ENCODE measurements at regions not wholly inside any gene's neighbourhood (a gene's known extent, or its start where the extent isn't known, plus 50 kb on each side); places are given as distances from the start of the nearest gene placed in this dataset.

GRCh38 chr6:106761160-106761559 lies 131.8 kb downstream of the QRSL1 start:
- Histone ChIP-seq H3K9me3 (no peaks in the 10 kb centered on the region), H3K4me1 (no peaks in the 10 kb centered on the region), H3K36me3 (ENCODE audit: control insufficient read depth, insufficient read depth, low read length) (no peaks in the 10 kb centered on the region), H3K4me3 (ENCODE audit: low read depth, low read length) (no peak overlapping the region), H3K27me3 (replicated peaks; ENCODE audit: control insufficient read depth, insufficient read depth, low read length) (no peaks in the 10 kb centered on the region)
- no peaks in the 10 kb centered on the region for H3K36me3 Mint-ChIP-seq (ENCODE audit: insufficient read depth, unreplicated experiment)
- POLR2A ChIA-PET = no interaction called here
- peaks cover 17% of the 10 kb centered on the region for H3K9me3 Mint-ChIP-seq (ENCODE audit: unreplicated experiment)
- intact Hi-C loops (cut with micrococcal nuclease; ENCODE audit: unreplicated experiment) = no loop called here
- H3K27me3 Mint-ChIP-seq (ENCODE audit: insufficient read depth, unreplicated experiment) = no peaks in the 10 kb centered on the region
- DNase-seq = no peak
- H3K4me3 Mint-ChIP-seq (ENCODE audit: unreplicated experiment) = no peak overlapping the region
- no TSS peak for BruUV-seq (replicated peaks)
- H3K27ac Mint-ChIP-seq (ENCODE audit: unreplicated experiment) = no peak overlapping the region
- H3K4me1 Mint-ChIP-seq (ENCODE audit: low read depth, unreplicated experiment) = peaks cover 11% of the 10 kb centered on the region
- TF ChIP-seq, protein P1, sequence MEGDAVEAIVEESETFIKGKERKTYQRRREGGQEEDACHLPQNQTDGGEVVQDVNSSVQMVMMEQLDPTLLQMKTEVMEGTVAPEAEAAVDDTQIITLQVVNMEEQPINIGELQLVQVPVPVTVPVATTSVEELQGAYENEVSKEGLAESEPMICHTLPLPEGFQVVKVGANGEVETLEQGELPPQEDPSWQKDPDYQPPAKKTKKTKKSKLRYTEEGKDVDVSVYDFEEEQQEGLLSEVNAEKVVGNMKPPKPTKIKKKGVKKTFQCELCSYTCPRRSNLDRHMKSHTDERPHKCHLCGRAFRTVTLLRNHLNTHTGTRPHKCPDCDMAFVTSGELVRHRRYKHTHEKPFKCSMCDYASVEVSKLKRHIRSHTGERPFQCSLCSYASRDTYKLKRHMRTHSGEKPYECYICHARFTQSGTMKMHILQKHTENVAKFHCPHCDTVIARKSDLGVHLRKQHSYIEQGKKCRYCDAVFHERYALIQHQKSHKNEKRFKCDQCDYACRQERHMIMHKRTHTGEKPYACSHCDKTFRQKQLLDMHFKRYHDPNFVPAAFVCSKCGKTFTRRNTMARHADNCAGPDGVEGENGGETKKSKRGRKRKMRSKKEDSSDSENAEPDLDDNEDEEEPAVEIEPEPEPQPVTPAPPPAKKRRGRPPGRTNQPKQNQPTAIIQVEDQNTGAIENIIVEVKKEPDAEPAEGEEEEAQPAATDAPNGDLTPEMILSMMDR (IDR thresholded peaks at IDR 0.05; ENCODE audit: insufficient read depth in 1 of 2, low read depth in 1 of 2, low read length in 1 of 2, severe bottlenecking in 1 of 2, unreplicated experiment in 1 of 2) = no peak
- CTCF ChIA-PET = no interaction called here

DNA sequence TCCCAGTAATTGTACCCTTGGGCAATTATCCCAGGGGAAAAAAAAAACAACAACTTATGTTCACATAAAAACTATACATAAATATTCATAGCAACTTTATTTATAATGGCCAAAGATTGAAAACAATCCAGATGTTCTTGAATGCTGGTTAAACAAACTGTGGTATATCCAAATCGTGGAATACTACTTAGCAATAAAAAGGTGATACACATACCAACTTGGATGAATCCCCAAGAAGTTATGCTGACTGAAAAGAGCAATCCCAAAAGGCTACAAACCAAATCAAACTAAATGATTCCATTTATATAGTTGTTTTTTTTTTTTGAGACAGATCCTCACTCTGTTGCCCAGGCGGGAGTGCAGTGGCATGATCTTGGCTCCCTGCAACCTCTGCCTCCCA lies 129.7 kb downstream of the QRSL1 start:
- H3K36me3 ChIP-seq (ENCODE audit: control insufficient read depth, insufficient read depth, low read length) = no peaks in the 10 kb centered on the region
- no peaks in the 10 kb centered on the region for H3K4me1 ChIP-seq
- no peaks in the 10 kb centered on the region for H3K9me3 ChIP-seq
- Mint-ChIP-seq H3K9me3 (ENCODE audit: unreplicated experiment) (peaks cover 17% of the 10 kb centered on the region), H3K4me3 (ENCODE audit: unreplicated experiment) (no peak overlapping the region), H3K36me3 (ENCODE audit: insufficient read depth, unreplicated experiment) (no peaks in the 10 kb centered on the region), H3K4me1 (ENCODE audit: low read depth, unreplicated experiment) (peaks cover 11% of the 10 kb centered on the region), H3K27me3 (ENCODE audit: insufficient read depth, unreplicated experiment) (no peaks in the 10 kb centered on the region), H3K27ac (ENCODE audit: unreplicated experiment) (no peak overlapping the region)
- DNase-seq = no peak
- intact Hi-C loops (cut with micrococcal nuclease; ENCODE audit: unreplicated experiment) = no loop called here
- CTCF ChIA-PET = no interaction called here
- POLR2A ChIA-PET = no interaction called here
- no TSS peak for BruUV-seq (replicated peaks)
- no peaks in the 10 kb centered on the region for H3K27me3 ChIP-seq (replicated peaks; ENCODE audit: control insufficient read depth, insufficient read depth, low read length)
- TF ChIP-seq, protein P1 (IDR thresholded peaks at IDR 0.05; ENCODE audit: insufficient read depth in 1 of 2, low read depth in 1 of 2, low read length in 1 of 2, severe bottlenecking in 1 of 2, unreplicated experiment in 1 of 2) = no peak
- H3K4me3 ChIP-seq (ENCODE audit: low read depth, low read length) = no peak overlapping the region

DNA sequence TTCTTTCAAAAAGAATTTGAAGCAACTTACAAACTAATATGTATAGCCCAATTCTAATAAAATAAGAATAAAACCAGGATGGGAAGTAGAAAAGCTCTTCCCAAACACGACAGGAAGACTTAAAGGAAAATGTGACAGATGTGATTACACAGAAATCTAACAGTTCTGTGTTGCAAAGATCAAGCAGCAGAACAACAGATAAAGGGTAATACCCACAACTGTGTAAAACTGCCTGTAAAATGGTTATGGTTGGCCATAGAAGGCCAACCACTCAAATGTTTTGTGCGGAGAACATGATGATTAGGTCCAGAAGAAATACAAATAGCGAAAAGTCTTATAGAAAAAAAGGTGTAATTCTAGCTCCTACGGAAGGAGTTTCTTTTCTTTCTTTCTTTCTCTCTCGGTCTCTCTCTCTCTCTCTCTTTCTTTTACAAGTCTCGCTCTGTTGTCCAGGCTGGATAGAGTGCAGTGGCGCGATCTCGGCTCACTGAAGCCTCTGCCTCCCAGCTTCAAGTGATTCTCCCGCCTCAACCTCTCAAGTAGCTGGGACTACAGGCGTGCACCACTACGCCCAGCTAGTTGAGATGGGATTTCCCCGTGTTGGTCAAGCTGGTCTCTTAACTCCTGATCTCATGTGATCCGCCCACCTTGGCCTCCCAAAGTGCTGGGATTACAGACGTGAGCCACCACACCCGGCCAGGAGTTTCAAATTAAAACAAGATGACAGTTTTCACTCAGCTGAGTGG lies 128.5 kb downstream of the QRSL1 start:
- Mint-ChIP-seq H3K27ac (ENCODE audit: unreplicated experiment) (no peak overlapping the region), H3K9me3 (ENCODE audit: unreplicated experiment) (peaks cover 20% of the 10 kb centered on the region), H3K27me3 (ENCODE audit: insufficient read depth, unreplicated experiment) (no peaks in the 10 kb centered on the region), H3K4me1 (ENCODE audit: low read depth, unreplicated experiment) (peaks cover 16% of the 10 kb centered on the region), H3K4me3 (ENCODE audit: unreplicated experiment) (no peak overlapping the region), H3K36me3 (ENCODE audit: insufficient read depth, unreplicated experiment) (no peaks in the 10 kb centered on the region)
- intact Hi-C loops (cut with micrococcal nuclease; ENCODE audit: unreplicated experiment) = no loop called here
- ChIA-PET POLR2A (no interaction called here), CTCF (interaction anchor here (0.6 kb wide), 1 partner anchor 412 kb away, joined by 3 read pairs; no protein-coding TSS in a partner anchor)
- Histone ChIP-seq H3K36me3 (ENCODE audit: control insufficient read depth, insufficient read depth, low read length) (no peaks in the 10 kb centered on the region), H3K4me3 (ENCODE audit: low read depth, low read length) (no peak overlapping the region), H3K4me1 (peaks cover 7% of the 10 kb centered on the region), H3K9me3 (no peaks in the 10 kb centered on the region), H3K27me3 (replicated peaks; ENCODE audit: control insufficient read depth, insufficient read depth, low read length) (no peaks in the 10 kb centered on the region)
- TF ChIP-seq, protein P1 (IDR thresholded peaks at IDR 0.05; ENCODE audit: insufficient read depth in 1 of 2, low read depth in 1 of 2, low read length in 1 of 2, severe bottlenecking in 1 of 2, unreplicated experiment in 1 of 2) = no peak
- DNase-seq = no peak
- BruUV-seq (replicated peaks) = no TSS peak

All from Caco-2 (cell line).